HEK293 (cell line): ENCODE measurements at regions not wholly inside any gene's neighbourhood (a gene's known extent, or its start where the extent isn't known, plus 50 kb on each side); places are given as distances from the start of the nearest gene placed in this dataset.

Experiments used
- CTCF ChIA-PET: fragments of 350-600 bp; formaldehyde crosslinking; extraction: SDS; loops from one replicate; lab custom pipeline; 2021; ENCODE audit warnings: antibody characterized with exemption; lab: Yijun Ruan, JAX
- POLR2A ChIA-PET: fragments of 300-600 bp; formaldehyde crosslinking; extraction: SDS; loops from one replicate; lab custom pipeline; 2020; ENCODE audit warnings: antibody characterized with exemption, inconsistent platforms; lab: Yijun Ruan, JAX
- H3K27ac ChIP-seq: fragments of 200-500 bp; sonication (Bioruptor generic); 2 replicates; pipeline ENCODE4 v1.5.1; 2014; ENCODE audit warnings: low read depth, low read length, control low read depth, inconsistent platforms; ENCODE audit errors: extremely low read depth
- H3K36me3 ChIP-seq, 2 experiments: fragments of 200-500 bp in 1 of 2; sonication (Bioruptor generic) in 1 of 2; 1 replicate in 1 of 2; 2 replicates in 1 of 2; pipeline ENCODE4 v1.5.1; 2014 to 2017; ENCODE audit warnings: inconsistent platforms in 2 of 2, low read length in 2 of 2; ENCODE audit not compliant: control insufficient read depth in 2 of 2, insufficient read depth in 1 of 2
- H3K4me1 ChIP-seq: fragments of 200-500 bp; sonication (Bioruptor generic); 2 replicates; pipeline ENCODE4 v1.5.1; 2014; ENCODE audit warnings: mild to moderate bottlenecking, low read length, inconsistent platforms; ENCODE audit not compliant: control insufficient read depth, insufficient read depth
- H3K4me3 ChIP-seq: 2 replicates; pipeline ENCODE4 v1.5.1; 2011; ENCODE audit warnings: low read depth, mild to moderate bottlenecking, control low read depth, low read length, moderate library complexity
- H3K9me3 ChIP-seq: fragments of 200-500 bp; sonication (Bioruptor generic); 2 replicates; pipeline ENCODE4 v1.5.1; 2014; ENCODE audit warnings: low read depth, low read length, inconsistent platforms; ENCODE audit not compliant: control insufficient read depth, insufficient read depth
- KLF1 ChIP-seq: fragments of 450-650 bp; formaldehyde crosslinking; IDR thresholded peaks from 2 replicates; pipeline ENCODE4 v1.5.1; 2016; ENCODE audit warnings: missing biosample characterization, missing genetic modification characterization
- PRDM1 ChIP-seq: fragments of 450-650 bp; formaldehyde crosslinking; IDR thresholded peaks from 2 replicates; pipeline ENCODE4; 2016; ENCODE audit warnings: missing biosample characterization, missing genetic modification characterization
- ZBTB6 ChIP-seq: fragments of 450-650 bp; formaldehyde crosslinking; IDR thresholded peaks from 2 replicates; pipeline ENCODE4 v1.5.1; 2017; ENCODE audit warnings: missing biosample characterization, missing genetic modification characterization
- ZIC2 ChIP-seq: fragments of 450-650 bp; formaldehyde crosslinking; IDR thresholded peaks from 2 replicates; pipeline ENCODE4 v1.5.1; 2016; ENCODE audit warnings: missing biosample characterization, missing genetic modification characterization
- ZNF26 ChIP-seq: fragments of 450-650 bp; formaldehyde crosslinking; IDR thresholded peaks from 2 replicates; pipeline ENCODE4 v1.5.1; 2016; ENCODE audit warnings: missing biosample characterization, missing genetic modification characterization
- ZNF350 ChIP-seq: fragments of 450-650 bp; formaldehyde crosslinking; IDR thresholded peaks from 2 replicates; pipeline ENCODE4 v1.5.0; 2017; ENCODE audit warnings: missing biosample characterization, mild to moderate bottlenecking, missing genetic modification characterization
- ZNF514 ChIP-seq: fragments of 450-650 bp; formaldehyde crosslinking; IDR thresholded peaks from 2 replicates; pipeline ENCODE4 v1.5.1; 2016; ENCODE audit warnings: missing biosample characterization, missing genetic modification characterization
- ZNF530 ChIP-seq: fragments of 450-650 bp; formaldehyde crosslinking; IDR thresholded peaks from 2 replicates; pipeline ENCODE4 v1.5.1; 2016; ENCODE audit warnings: low read depth, missing biosample characterization, missing genetic modification characterization
- ZNF544 ChIP-seq: fragments of 450-650 bp; formaldehyde crosslinking; IDR thresholded peaks from 2 replicates; pipeline ENCODE4 v1.5.0; 2017; ENCODE audit warnings: missing biosample characterization, missing genetic modification characterization
- ZNF658 ChIP-seq: fragments of 450-650 bp; formaldehyde crosslinking; IDR thresholded peaks from 2 replicates; pipeline ENCODE4; 2016; ENCODE audit warnings: missing biosample characterization, missing genetic modification characterization
- ZNF704 ChIP-seq: fragments of 450-650 bp; formaldehyde crosslinking; IDR thresholded peaks from 2 replicates; pipeline ENCODE4 v1.5.1; 2016; ENCODE audit warnings: missing biosample characterization, missing genetic modification characterization
- TF ChIP-seq, protein P1 (sequence below): fragments of 450-650 bp; formaldehyde crosslinking; IDR thresholded peaks from 2 replicates; pipeline ENCODE4 v1.5.1; 2016; ENCODE audit warnings: missing biosample characterization, missing genetic modification characterization, low read depth

DNA sequence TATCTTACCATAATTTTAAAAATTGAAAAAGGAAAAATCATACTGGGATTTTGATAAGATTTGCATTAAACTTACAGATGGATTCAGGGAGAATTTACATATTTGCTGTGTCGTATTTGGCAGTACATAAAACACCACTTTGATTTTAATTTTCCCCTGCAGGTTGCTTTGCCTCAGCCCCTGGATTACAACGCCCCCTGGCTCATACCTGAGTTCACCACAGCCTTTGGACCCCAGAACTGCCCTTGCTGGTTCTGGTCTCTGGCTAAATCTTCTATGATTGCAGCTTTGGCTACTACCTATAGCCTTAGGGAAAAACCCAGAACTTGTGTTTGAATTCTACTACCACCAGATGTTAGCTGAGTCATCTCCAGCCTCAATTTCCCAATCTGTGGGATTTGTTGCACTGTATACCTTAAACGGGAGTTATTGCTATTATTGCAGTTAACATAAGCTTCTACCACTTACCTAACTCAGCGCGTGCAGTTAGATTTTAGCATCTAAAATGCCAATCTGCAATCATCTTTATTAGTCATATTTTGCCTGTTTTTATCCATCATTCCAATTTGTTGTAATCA, 315.7 kb upstream of the GADL1 start (continued):
- TF ChIP-seq, protein P1, sequence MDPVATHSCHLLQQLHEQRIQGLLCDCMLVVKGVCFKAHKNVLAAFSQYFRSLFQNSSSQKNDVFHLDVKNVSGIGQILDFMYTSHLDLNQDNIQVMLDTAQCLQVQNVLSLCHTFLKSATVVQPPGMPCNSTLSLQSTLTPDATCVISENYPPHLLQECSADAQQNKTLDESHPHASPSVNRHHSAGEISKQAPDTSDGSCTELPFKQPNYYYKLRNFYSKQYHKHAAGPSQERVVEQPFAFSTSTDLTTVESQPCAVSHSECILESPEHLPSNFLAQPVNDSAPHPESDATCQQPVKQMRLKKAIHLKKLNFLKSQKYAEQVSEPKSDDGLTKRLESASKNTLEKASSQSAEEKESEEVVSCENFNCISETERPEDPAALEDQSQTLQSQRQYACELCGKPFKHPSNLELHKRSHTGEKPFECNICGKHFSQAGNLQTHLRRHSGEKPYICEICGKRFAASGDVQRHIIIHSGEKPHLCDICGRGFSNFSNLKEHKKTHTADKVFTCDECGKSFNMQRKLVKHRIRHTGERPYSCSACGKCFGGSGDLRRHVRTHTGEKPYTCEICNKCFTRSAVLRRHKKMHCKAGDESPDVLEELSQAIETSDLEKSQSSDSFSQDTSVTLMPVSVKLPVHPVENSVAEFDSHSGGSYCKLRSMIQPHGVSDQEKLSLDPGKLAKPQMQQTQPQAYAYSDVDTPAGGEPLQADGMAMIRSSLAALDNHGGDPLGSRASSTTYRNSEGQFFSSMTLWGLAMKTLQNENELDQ (tag by site-specific recombination) = no peak
- TF ChIP-seq PRDM1 (no peak), ZNF544 (tag by site-specific recombination) (no peak), KLF1 (tag by site-specific recombination) (no peak), ZNF530 (tag by site-specific recombination) (no peak), ZNF26 (tag by site-specific recombination) (no peak), ZNF350 (tag by site-specific recombination) (no peak)

- no peak overlapping the region for H3K27ac ChIP-seq
- no peaks in the 10 kb centered on the region for H3K36me3 ChIP-seq
- no peaks in the 10 kb centered on the region for H3K4me1 ChIP-seq
- H3K9me3 ChIP-seq = no peaks in the 10 kb centered on the region
- CTCF ChIA-PET = no interaction called here
- no peak for TF ChIP-seq ZNF658 (tag by site-specific recombination)
- H3K4me3 ChIP-seq = no peak overlapping the region
- POLR2A ChIA-PET = no interaction called here
Observed at GRCh38 chr3:31213869-31214486, 318.7 kb upstream of the STT3B start.

GRCh38 chr3:31218082-31218481, 314.6 kb upstream of the STT3B start:
- Histone ChIP-seq H3K9me3 (no peaks in the 10 kb centered on the region), H3K4me1 (no peaks in the 10 kb centered on the region), H3K27ac (no peak overlapping the region), H3K4me3 (no peak overlapping the region), H3K36me3 (no peaks in the 10 kb centered on the region)
- CTCF ChIA-PET = no interaction called here
- no peak for TF ChIP-seq ZIC2
- TF ChIP-seq ZNF658 (tag by site-specific recombination) = no peak
- no peak for TF ChIP-seq ZNF514
- no peak for TF ChIP-seq ZBTB6 (tag by site-specific recombination)
- no peak for TF ChIP-seq ZNF704 (tag by site-specific recombination)
- POLR2A ChIA-PET = no interaction called here
